Endothelial cell (in vitro differentiated cells): ENCODE measurements at regions not wholly inside any gene's neighbourhood (a gene's known extent, or its start where the extent isn't known, plus 50 kb on each side); places are given as distances from the start of the nearest gene placed in this dataset.

Source experiments
- DNase-seq: peaks from one replicate; pipeline ENCODE4 v3.0.0; 2021; ENCODE audit warnings: low spot score
- H3K27ac Mint-ChIP-seq: one replicate; pipeline ENCODE4 v1.8.0; 2021; ENCODE audit warnings: mixed read lengths, inconsistent platforms; ENCODE audit not compliant: unreplicated experiment
- H3K27me3 Mint-ChIP-seq: one replicate; pipeline ENCODE4 v1.8.0; 2021; ENCODE audit warnings: mild to moderate bottlenecking, moderate library complexity, mixed read lengths, inconsistent platforms; ENCODE audit not compliant: unreplicated experiment
- H3K36me3 Mint-ChIP-seq: one replicate; pipeline ENCODE4 v1.8.0; 2021; ENCODE audit warnings: mild to moderate bottlenecking, low read depth, mixed read lengths, inconsistent platforms; ENCODE audit not compliant: unreplicated experiment
- H3K4me1 Mint-ChIP-seq: one replicate; pipeline ENCODE4 v1.8.0; 2021; ENCODE audit warnings: mild to moderate bottlenecking, mixed read lengths, inconsistent platforms; ENCODE audit not compliant: unreplicated experiment
- H3K4me3 Mint-ChIP-seq: one replicate; pipeline ENCODE4 v1.8.0; 2021; ENCODE audit warnings: mild to moderate bottlenecking, mixed read lengths, inconsistent platforms; ENCODE audit not compliant: unreplicated experiment
- H3K9me3 Mint-ChIP-seq: one replicate; pipeline ENCODE4 v1.8.0; 2021; ENCODE audit warnings: mixed read lengths, inconsistent platforms; ENCODE audit not compliant: unreplicated experiment
- TF ChIP-seq, protein P1 (sequence below): fragments of 200-600 bp; sonication (generic); IDR thresholded peaks from one replicate; pipeline ENCODE4 v1.5.0; 2021; ENCODE audit warnings: antibody characterized with exemption; ENCODE audit not compliant: unreplicated experiment

DNA sequence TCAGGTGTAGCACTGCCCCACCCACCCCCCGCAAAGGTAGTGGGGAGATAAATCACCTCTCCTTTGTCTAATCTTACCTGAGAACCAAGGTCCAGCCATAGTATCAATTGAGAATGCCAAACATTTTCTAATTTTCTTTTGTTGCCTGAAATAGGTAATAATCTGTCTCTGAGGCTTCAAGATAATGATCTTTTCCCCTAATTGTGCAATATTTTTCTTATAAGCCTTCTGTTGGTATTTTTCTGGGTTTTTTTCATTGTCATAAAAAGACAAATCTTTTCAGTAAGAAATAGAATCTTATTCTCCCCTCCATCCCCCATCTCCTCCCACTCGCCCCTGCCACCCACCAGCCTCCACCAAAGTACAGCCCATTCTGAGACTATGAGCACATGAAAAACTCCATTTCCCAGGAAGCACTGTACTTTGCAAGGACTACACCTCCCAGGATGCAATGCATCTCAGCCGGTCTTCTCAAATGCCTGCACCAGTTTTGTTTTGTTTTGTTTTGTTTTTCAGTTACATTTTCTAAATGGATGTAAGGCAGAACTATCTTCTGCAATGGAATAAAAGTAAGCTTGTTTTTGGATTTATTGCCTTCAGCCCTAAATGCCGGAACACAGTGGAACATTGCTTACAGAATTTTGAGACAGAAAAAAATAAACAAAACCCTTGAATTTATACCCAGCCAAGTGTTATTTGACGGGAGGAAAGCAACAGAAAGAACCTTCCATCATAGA lies 268.0 kb downstream of the TFAP2A start:
- H3K27ac Mint-ChIP-seq: no peak overlapping the region
- no peak overlapping the region for H3K4me3 Mint-ChIP-seq
- TF ChIP-seq, protein P1, sequence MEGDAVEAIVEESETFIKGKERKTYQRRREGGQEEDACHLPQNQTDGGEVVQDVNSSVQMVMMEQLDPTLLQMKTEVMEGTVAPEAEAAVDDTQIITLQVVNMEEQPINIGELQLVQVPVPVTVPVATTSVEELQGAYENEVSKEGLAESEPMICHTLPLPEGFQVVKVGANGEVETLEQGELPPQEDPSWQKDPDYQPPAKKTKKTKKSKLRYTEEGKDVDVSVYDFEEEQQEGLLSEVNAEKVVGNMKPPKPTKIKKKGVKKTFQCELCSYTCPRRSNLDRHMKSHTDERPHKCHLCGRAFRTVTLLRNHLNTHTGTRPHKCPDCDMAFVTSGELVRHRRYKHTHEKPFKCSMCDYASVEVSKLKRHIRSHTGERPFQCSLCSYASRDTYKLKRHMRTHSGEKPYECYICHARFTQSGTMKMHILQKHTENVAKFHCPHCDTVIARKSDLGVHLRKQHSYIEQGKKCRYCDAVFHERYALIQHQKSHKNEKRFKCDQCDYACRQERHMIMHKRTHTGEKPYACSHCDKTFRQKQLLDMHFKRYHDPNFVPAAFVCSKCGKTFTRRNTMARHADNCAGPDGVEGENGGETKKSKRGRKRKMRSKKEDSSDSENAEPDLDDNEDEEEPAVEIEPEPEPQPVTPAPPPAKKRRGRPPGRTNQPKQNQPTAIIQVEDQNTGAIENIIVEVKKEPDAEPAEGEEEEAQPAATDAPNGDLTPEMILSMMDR: no peak
- H3K27me3 Mint-ChIP-seq: no peaks in the 10 kb centered on the region
- H3K4me1 Mint-ChIP-seq: no peaks in the 10 kb centered on the region
- no peaks in the 10 kb centered on the region for H3K36me3 Mint-ChIP-seq
- DNase-seq: peak; percentile 13
- H3K9me3 Mint-ChIP-seq: no peaks in the 10 kb centered on the region

- Mint-ChIP-seq H3K9me3 (no peaks in the 10 kb centered on the region), H3K4me1 (no peaks in the 10 kb centered on the region), H3K36me3 (no peaks in the 10 kb centered on the region), H3K4me3 (no peak overlapping the region), H3K27me3 (no peaks in the 10 kb centered on the region), H3K27ac (no peak overlapping the region)
- DNase-seq: no peak
- TF ChIP-seq, protein P1: no peak
These were observed 270.1 kb downstream of the TFAP2A start for GRCh38 chr6:10144772-10145171.

GRCh38 chr6:10141746-10142443 lies 273.0 kb downstream of the TFAP2A start:
- H3K27me3 Mint-ChIP-seq: no peaks in the 10 kb centered on the region
- no peak for DNase-seq
- no peak overlapping the region for H3K4me3 Mint-ChIP-seq
- H3K36me3 Mint-ChIP-seq: no peaks in the 10 kb centered on the region
- no peak overlapping the region for H3K27ac Mint-ChIP-seq
- H3K9me3 Mint-ChIP-seq: peaks cover 6% of the 10 kb centered on the region
- TF ChIP-seq, protein P1: no peak
- peaks cover 8% of the 10 kb centered on the region for H3K4me1 Mint-ChIP-seq

DNA sequence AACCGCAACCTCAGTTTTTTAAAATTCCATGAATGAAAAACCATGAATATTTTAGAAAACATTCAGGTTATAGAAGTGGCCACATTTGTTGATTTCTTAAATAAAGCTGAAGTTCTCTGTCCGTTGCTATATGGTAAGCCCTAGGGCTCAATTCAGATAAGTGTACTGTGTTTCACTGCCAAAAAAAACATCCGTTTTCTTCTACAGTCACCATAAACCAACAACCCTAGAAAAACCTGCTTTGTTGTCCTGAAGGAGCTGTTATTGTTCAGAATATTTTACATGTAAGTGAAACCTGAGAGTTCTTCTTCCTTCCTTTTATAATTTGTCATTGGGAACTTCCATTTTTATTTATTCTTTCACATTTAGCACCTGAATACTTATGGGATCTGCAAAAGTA lies 274.1 kb downstream of the TFAP2A start:
- Mint-ChIP-seq H3K27me3 (no peaks in the 10 kb centered on the region), H3K9me3 (peaks cover 6% of the 10 kb centered on the region), H3K4me3 (no peak overlapping the region), H3K4me1 (peaks cover 8% of the 10 kb centered on the region), H3K27ac (no peak overlapping the region), H3K36me3 (no peaks in the 10 kb centered on the region)
- TF ChIP-seq, protein P1: no peak
- no peak for DNase-seq

GRCh38 chr6:10140136-10140535 lies 274.7 kb downstream of the TFAP2A start:
- Mint-ChIP-seq H3K27me3 (no peaks in the 10 kb centered on the region), H3K4me1 (peaks cover 8% of the 10 kb centered on the region), H3K4me3 (no peak overlapping the region), H3K36me3 (no peaks in the 10 kb centered on the region), H3K9me3 (peaks cover 6% of the 10 kb centered on the region), H3K27ac (no peak overlapping the region)
- no peak for DNase-seq
- TF ChIP-seq, protein P1: no peak
